ENCODE measurements at regions not wholly inside any gene's neighbourhood (a gene's known extent, or its start where the extent isn't known, plus 50 kb on each side); places are given as distances from the start of the nearest gene placed in this dataset.

DNA sequence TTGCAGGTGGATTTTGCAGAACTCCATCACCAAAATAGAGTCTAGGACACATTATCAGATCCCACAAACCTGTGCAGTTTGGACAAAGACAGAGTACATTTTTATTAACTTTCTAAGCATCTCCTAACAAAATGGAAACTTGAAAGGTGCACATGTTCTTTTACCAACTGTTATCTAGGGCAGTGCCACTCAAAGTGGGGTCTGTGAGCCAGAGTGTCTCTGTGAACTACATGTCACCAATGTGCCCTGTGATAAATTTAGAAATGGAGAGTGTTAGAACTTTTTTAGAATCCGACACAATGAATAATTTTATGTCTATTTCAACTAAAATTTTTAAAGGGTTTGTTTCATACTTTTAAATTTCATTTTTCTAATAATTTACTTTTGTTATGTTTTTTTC, 68.4 kb upstream of the TMC3 start:
- TF ChIP-seq, protein P1, sequence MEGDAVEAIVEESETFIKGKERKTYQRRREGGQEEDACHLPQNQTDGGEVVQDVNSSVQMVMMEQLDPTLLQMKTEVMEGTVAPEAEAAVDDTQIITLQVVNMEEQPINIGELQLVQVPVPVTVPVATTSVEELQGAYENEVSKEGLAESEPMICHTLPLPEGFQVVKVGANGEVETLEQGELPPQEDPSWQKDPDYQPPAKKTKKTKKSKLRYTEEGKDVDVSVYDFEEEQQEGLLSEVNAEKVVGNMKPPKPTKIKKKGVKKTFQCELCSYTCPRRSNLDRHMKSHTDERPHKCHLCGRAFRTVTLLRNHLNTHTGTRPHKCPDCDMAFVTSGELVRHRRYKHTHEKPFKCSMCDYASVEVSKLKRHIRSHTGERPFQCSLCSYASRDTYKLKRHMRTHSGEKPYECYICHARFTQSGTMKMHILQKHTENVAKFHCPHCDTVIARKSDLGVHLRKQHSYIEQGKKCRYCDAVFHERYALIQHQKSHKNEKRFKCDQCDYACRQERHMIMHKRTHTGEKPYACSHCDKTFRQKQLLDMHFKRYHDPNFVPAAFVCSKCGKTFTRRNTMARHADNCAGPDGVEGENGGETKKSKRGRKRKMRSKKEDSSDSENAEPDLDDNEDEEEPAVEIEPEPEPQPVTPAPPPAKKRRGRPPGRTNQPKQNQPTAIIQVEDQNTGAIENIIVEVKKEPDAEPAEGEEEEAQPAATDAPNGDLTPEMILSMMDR (IDR thresholded peaks at IDR 0.05): no peak
- no peak for TF ChIP-seq POLR2A (IDR thresholded peaks at IDR 0.05)
